ENCODE measurements at regions not wholly inside any gene's neighbourhood (a gene's known extent, or its start where the extent isn't known, plus 50 kb on each side); places are given as distances from the start of the nearest gene placed in this dataset.

DNA sequence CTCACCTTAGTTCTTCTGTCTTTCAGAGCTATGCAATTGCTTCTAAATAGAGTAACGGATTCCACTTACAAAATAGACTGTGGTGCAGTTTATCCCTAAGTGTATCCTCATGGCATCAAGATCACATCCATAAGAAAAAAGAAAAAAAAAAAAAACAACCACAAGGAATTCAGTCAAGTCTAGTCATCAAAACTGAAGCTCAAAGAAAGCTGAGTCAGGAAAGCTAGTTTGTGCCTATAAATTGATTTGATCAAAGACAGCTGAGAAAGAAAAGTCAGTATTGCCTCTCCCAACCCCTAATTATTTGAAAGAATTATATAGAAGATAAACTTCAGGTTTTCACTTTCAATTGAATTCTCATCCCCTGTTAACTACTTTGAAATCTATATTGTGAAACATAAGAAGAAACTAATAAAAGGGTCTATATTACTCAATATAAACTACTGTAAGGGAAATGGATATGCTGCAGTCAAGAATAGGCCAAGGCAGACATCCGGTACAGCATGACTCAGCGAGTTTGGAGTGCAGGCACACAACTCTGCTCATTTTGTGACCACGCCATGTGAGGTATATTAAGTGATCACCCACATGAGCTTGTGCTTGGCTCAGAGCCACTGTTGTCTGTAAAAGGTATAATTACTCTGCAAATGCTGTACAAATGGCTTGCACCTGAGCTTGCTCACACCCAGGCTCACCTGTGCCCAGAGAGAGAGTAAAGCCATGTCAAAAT, 568.1 kb upstream of the CRIM1 start:
- TF ChIP-seq, protein P1, sequence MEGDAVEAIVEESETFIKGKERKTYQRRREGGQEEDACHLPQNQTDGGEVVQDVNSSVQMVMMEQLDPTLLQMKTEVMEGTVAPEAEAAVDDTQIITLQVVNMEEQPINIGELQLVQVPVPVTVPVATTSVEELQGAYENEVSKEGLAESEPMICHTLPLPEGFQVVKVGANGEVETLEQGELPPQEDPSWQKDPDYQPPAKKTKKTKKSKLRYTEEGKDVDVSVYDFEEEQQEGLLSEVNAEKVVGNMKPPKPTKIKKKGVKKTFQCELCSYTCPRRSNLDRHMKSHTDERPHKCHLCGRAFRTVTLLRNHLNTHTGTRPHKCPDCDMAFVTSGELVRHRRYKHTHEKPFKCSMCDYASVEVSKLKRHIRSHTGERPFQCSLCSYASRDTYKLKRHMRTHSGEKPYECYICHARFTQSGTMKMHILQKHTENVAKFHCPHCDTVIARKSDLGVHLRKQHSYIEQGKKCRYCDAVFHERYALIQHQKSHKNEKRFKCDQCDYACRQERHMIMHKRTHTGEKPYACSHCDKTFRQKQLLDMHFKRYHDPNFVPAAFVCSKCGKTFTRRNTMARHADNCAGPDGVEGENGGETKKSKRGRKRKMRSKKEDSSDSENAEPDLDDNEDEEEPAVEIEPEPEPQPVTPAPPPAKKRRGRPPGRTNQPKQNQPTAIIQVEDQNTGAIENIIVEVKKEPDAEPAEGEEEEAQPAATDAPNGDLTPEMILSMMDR (IDR thresholded peaks at IDR 0.05; ENCODE audit: insufficient read depth, low read length, severe bottlenecking) = no peak
- FAIRE-seq (peak; percentile 28), DNase-seq (ENCODE audit: low read depth) (peak; percentile 82)
- Histone ChIP-seq H3K4me3 (ENCODE audit: low read depth, low read length) (no peak overlapping the region), H3K36me3 (ENCODE audit: control insufficient read depth, insufficient read depth, low read length) (no peaks in the 10 kb centered on the region), H3K27me3 (ENCODE audit: control insufficient read depth, insufficient read depth, low read length) (no peaks in the 10 kb centered on the region)

DNA sequence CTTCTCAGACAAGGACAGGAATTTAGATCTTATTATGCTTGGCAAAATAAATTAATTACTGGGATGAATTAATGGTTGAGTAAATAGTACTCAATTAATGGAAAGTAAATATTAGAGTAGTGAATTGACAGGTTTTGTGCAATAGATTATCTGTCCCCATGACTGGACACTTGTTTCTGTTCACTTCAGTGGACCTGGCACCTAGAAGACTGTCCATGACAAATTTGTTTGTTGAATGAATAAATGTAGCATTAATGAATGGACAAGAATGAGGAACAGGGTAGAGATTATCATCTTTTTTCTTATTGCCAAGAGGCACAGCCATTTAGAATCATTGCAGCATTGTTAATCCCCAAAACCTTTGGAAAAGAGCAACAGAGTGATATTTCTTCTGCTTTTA, 570.0 kb upstream of the CRIM1 start:
- DNase-seq (ENCODE audit: low read depth) = no peak
- Histone ChIP-seq H3K27me3 (ENCODE audit: control insufficient read depth, insufficient read depth, low read length) (no peaks in the 10 kb centered on the region), H3K4me3 (ENCODE audit: low read depth, low read length) (no peak overlapping the region), H3K36me3 (ENCODE audit: control insufficient read depth, insufficient read depth, low read length) (no peaks in the 10 kb centered on the region)
- FAIRE-seq = no peak
- TF ChIP-seq, protein P1 (IDR thresholded peaks at IDR 0.05; ENCODE audit: insufficient read depth, low read length, severe bottlenecking) = no peak

DNA sequence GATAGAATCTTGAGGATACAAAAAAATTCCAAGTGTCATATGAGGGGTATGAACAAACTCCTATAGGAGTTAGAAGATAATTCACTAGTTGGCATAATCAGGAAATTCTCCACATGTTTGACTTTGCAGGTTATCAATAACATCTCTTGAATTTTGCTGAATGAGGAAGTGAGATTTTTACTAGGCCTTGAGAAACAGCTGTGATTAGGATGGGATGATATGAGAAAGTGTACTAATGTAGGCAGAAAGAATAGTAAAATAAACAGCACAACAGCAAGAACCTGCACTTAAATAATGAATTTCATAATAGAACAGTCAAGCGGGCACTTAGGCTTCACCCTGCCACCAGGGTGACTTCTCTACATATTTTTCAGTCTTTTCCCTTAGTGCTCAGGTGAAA, 570.8 kb upstream of the CRIM1 start:
- TF ChIP-seq, protein P1 (IDR thresholded peaks at IDR 0.05; ENCODE audit: insufficient read depth, low read length, severe bottlenecking) = no peak
- FAIRE-seq (no peak), DNase-seq (ENCODE audit: low read depth) (no peak)
- Histone ChIP-seq H3K4me3 (ENCODE audit: low read depth, low read length) (no peak overlapping the region), H3K27me3 (ENCODE audit: control insufficient read depth, insufficient read depth, low read length) (no peaks in the 10 kb centered on the region), H3K36me3 (ENCODE audit: control insufficient read depth, insufficient read depth, low read length) (no peaks in the 10 kb centered on the region)

DNA sequence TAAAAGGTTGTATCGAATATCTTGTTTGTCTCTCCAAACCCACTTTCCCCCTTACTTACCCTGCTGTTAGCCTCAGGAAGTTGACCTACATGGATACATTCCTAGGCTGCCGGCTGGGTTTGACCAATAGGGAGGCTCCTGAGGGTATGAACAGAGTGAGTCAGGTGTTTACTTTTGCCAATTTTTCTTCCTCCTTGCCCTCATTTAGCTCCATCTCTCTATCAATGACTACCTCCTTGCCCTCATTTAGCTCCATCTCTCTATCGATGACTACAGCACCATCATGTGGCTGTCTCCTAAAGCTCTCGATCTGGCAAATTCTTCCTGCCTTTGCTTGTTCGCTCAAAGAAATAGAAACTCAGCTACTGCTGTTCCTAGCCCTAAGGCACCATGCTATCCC, 571.9 kb upstream of the CRIM1 start:
- Histone ChIP-seq H3K27me3 (ENCODE audit: control insufficient read depth, insufficient read depth, low read length) (no peaks in the 10 kb centered on the region), H3K4me3 (ENCODE audit: low read depth, low read length) (no peak overlapping the region), H3K36me3 (ENCODE audit: control insufficient read depth, insufficient read depth, low read length) (no peaks in the 10 kb centered on the region)
- peak; percentile 82 for DNase-seq (ENCODE audit: low read depth)
- no peak for FAIRE-seq
- TF ChIP-seq, protein P1 (IDR thresholded peaks at IDR 0.05; ENCODE audit: insufficient read depth, low read length, severe bottlenecking) = peak; percentile 45

- Histone ChIP-seq H3K36me3 (ENCODE audit: control insufficient read depth, insufficient read depth, low read length) (no peaks in the 10 kb centered on the region), H3K27me3 (ENCODE audit: control insufficient read depth, insufficient read depth, low read length) (no peaks in the 10 kb centered on the region), H3K4me3 (ENCODE audit: low read depth, low read length) (no peak overlapping the region)
- TF ChIP-seq, protein P1 (IDR thresholded peaks at IDR 0.05; ENCODE audit: insufficient read depth, low read length, severe bottlenecking) = no peak
- FAIRE-seq = no peak
- peak; percentile 78 for DNase-seq (ENCODE audit: low read depth)
These were observed 614.0 kb upstream of the CRIM1 start for GRCh38 chr2:35741556-35741955.

- FAIRE-seq (no peak), DNase-seq (ENCODE audit: low read depth) (no peak)
- Histone ChIP-seq H3K36me3 (ENCODE audit: control insufficient read depth, insufficient read depth, low read length) (no peaks in the 10 kb centered on the region), H3K4me3 (ENCODE audit: low read depth, low read length) (no peak overlapping the region), H3K27me3 (ENCODE audit: control insufficient read depth, insufficient read depth, low read length) (no peaks in the 10 kb centered on the region)
- TF ChIP-seq, protein P1 (IDR thresholded peaks at IDR 0.05; ENCODE audit: insufficient read depth, low read length, severe bottlenecking) = no peak
These were observed 623.9 kb upstream of the CRIM1 start for GRCh38 chr2:35731674-35732073.
